Erythroblast (primary cell): ENCODE measurements at regions not wholly inside any gene's neighbourhood (a gene's known extent, or its start where the extent isn't known, plus 50 kb on each side); places are given as distances from the start of the nearest gene placed in this dataset.
"Not testable (repeated sequence)": the region's sequence is repeated elsewhere in the genome, so short reads cannot be mapped to it uniquely, and the experiment has no call there.

ENCODE experiments used
- DNase-seq, 2 experiments: peaks; one replicate each; lab custom pipeline; 2025; lab: John Stamatoyannopoulos, UW
- GATA1 ChIP-seq: IDR thresholded peaks from 2 replicates; pipeline ENCODE4 v1.6.1; 2011; ENCODE audit warnings: low read depth, mild to moderate bottlenecking, control low read depth, low read length, moderate library complexity
- POLR2A ChIP-seq: IDR thresholded peaks from 2 replicates; pipeline ENCODE4 v1.6.1; 2011; ENCODE audit warnings: mild to moderate bottlenecking, low read length

DNA sequence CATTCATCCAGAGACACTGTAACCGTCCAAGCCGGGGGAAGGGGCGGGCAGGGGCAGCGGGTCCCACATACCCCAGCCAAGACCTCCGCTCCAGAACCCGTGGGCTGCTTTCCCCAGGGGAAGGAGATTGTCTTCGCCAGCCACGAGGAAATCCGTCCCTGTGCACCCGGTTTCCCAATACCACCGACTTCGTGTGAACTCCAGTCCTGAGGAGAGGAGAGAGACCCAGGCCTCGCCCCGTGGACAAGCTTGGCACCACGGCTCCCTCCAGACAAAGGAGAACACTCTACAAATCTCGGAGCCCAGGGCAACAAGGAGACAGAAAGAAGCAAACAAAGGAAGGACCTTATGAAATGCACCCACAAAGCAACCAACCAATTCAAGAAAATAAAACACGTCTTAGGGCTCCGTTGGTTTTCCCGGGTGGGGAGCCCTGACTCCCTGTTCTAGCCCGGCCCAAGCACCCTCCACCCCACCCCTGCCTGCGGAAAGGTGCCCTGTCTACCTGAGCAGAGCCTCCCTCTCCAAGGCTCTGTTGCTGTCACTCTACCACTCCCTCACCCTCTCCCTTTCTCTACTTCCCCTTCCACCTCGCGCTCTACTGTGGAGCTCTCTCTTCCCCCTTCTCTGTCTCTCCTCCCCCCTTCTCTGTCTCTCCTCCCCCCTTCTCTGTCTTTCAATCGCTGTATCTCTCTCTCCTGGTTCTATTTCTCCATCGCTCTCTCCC, 1382.8 kb upstream of the DEFB115 start:
- no peak for DNase-seq
- TF ChIP-seq GATA1, result no peak
- TF ChIP-seq POLR2A, result no peak

DNA sequence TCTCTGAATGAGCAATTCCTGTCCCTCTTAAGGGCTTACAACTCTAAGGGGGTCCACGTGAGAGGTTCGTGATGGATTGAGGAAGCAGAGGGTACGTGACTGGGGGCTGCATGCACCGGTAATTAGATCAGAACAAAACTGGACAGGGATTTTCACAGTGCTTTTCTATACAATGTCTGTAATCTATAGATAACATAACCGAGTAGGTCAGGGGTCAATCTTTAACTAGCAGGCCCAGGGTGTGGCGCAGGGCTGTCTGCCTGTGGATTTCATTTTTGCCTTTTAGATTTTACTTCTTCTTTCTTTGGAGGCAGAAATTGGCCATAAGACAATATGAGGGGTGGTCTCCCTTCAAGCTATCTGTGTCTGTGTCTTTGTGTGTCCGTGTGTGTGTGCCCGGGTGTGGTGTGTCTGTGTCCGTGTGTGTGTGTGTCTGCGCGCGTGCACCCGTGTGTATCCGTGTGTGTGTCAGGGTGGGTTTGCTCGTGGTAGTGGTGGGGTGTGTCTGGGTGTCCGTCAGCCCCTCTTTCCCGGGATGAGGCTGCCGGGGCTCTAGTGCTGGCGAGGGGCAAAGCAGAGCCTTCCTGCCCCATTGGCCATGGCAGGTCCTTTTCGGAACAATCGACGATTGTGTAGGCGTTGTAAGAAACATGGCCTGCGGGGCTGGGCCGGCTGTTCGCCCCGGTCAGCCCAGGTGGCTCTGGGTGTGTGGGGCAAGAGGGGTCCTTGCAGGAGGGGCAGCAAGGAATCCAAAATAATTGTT, 1382.0 kb upstream of the DEFB115 start:
- peak in 1 of 2 experiments; percentile 1 for DNase-seq

DNA sequence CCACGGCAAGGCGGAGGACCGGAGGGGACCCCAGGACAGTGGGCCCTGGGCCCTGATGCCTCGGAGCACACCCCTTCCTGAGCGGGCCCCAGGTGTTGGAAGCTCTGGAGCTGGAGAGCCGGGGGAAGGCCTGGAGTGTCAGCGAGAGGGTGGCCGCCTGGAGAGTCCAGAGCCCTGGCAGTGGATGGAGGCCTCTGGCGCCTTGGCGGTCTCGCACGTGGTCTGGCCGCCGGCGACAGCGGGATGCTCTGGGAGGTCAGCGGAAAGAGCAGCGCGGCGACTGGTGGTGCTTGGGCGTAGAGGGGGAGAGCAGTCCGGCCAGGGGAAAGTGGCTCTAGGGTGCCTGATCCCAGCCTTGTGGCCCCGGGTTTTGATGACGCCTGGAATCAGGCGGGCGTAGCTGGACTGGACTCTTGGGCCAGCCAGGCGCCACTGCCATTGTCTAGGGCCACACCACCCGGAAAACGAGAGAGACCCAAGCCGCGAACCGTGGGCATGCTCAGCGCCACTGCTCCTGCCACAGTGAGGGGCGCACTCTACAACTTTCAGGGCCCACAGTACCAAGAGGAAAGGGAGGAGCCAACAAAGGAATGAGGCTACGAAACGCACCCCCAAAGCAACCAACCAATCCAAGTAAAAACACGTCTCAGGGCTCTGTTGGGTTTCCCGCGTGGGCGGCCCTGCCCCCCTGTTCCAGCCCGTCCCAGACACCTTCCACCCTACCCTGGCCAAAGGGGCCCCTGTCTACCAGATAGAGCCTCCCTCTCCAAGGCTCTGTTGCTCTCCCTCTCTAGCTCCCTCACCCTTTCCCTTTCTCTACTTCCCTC, 1381.2 kb upstream of the DEFB115 start:
- not testable (repeated sequence) for DNase-seq

DNA sequence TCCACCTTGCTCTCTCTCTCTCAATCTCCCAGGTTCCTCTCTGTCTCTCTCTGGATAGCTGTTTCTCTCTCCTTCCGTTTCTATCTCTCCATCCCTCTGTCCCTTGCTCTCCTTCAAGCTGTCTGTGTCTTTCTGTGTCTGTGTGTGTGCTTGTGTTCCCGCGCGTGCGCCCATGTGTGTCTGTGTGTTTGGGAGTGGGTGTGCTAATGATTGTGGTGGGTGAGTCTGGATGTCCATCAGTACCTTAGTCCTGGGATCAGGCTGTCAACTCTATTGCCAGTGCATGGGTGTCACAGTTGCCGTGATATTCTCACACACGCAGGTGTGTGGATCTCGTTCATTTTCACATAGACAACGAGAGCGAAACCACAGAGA, 1380.6 kb upstream of the DEFB115 start:
- TF ChIP-seq POLR2A (no peak), GATA1 (no peak)
- DNase-seq, result no peak

DNA sequence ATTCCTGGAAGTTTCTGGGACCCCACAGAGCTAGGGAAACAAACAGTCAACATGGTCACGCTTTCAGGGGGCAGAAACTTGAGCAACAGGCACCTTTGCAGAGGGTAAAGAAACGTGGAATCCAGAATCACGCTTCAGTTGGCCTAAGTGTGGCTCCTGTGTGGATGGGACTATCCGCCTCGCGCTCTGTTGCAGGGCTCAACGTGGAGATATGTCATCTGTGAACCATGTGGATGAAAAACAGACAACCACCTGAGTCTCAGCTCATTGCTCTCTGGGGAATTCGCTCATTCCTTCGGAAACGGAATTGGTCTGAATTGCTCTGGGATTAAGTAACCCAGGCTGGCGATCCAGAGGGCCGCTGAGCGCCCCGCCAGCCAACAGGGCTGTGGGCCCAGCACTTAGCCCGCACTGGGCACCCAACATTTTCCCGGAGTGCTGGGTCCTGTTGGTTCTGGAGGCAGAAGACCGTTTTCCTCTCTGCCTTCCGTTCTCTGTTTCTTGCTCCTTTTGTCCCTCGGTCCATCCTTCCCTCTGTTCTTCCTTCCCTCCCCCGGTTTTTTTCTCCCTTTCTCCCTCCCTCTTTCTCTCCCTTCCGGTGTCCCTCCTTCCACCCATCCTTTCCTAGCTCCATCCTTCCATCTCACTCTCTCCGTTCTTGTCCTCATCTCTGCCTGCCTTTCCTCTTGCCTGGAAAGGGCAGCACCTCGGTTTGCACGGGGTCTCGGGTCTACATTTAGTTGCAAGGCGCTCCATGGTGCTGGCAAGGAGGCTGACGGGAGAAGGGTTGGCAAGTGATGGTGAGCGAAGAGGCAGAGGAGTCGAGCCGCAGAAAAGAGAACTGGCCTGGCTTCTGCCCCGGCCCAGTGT, 1379.8 kb upstream of the DEFB115 start:
- DNase-seq, result not testable (repeated sequence)

DNA sequence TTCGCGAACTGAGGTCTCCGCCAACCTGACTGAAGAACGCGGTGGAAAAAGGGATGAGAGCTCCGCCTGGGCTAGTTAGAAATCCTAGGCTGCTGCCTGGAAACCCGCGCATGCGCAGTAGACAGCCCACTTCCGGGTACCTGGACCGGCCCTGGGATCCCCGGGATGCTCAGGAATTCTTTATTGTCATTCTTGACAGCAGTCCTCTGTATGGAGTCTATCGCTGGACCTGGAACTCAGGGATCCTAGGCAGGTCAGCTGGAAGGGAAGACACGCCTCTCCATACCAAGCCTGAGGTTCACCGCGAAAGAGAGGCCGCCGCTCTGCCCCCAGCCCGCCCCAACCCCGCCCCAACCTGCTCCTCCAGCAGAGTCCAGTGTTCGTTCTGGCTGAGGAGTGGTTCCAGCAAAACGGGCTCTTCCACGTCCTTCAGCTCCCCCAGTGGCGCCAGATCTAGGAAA, 1379.2 kb upstream of the DEFB115 start:
- no peak for TF ChIP-seq POLR2A
- no peak for TF ChIP-seq GATA1
- DNase-seq, result no peak

DNA sequence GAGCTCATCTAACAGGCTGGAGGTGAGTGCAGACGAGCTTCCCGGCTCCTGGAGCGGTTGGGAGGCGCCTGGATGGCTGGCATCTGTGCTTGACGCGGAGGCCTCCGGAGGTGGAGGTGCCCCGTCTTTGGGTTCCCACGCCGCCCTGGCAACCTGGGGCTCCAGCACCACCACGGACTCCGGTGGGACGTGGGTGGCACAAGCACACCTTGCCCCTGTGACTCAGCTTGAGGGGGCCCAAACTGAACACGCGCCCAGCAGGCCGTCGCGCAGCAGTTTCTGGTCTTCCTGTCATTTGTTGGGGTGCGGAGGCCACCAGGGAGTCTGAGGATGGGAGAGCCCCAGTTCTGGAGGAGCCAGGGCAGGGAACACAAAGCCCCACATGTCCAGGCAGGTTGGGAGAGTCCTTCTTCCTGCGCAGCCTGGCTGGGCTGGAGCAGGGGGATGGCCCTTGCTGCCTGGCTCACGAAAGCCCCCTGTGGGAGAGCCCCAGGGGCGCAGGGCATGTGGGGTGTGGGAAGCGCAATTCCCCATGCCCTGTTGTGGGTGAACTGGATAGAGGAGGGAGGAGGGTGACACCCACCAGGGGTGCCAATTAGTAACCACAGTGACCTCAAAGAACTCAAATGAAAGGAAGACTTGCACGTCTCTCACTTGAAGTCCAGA, 1378.6 kb upstream of the DEFB115 start:
- TF ChIP-seq GATA1 (no peak), POLR2A (no peak)
- peak in 1 of 2 experiments; percentile 3 for DNase-seq

DNA sequence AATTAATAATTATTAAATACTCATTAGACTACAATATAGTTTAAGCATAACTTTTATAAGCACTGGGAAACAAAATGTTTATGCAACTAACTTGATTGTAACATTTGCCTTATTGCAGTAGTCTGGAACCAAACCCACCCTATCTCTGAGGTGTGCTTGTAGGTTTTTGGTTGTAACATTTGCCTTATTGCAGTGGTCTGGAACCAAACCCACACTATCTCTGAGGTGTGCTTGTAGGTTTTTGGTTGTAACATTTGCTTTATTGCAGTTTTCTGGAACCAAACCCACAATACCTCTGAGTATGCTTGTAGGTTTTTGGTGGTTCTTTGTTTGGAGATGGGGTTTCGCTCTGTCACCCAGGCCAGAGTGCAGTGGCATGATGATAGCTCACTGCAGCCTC, 1376.4 kb upstream of the DEFB115 start:
- DNase-seq, result peak; percentile 14 to 21

DNA sequence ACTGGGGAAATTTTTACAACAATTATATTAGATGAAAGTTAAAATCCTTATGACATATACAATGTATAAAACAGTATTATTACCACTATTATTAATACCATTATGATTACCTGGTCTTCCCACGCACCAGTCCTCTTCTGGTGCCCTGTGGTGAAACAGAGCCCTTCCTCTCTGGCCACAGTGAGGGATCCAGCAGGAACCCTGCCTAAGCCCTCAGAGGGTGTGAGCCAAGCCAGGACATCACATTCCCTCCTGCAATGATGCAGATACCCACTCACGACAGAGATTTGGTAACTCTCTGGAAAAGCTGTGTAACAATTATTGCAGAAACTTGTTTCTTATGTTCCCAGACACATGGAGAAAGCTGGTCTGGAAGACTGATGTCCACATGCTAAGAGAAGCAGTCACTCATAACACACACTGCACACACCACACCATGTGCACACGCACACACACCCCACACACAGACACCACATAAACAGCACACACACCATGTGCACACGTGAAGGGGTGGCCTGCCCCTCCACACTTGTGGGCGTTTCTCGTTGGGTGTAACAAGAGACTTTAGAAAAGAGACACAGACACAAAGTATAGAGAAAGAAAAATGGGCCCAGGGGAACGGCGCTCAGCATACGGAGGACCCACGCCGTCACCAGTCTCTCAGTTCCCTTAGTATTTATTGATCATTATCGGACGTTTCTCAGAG, 1373.8 kb upstream of the DEFB115 start:
- DNase-seq, result peak in 1 of 2 experiments; percentile 6

DNA sequence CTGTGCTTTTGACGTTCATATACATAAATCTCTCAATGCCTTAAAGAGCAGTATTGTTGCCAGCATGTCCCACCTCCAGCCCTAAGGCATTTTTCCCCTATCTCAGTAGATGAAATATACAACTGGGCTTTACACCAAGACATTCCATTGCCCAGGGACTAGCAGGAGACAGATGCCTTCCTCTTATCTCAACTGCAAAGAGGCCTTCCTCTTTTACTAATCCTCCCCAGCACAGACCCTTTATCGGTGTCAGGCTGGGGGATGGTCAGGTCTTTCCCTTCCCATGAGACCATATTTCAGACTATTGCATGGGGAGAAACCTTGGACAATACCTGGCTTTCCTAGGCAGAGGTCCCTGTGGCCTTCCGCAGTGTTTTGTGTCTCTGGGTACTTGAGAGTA, 1373.1 kb upstream of the DEFB115 start:
- DNase-seq, result peak in 1 of 2 experiments; percentile 19

DNA sequence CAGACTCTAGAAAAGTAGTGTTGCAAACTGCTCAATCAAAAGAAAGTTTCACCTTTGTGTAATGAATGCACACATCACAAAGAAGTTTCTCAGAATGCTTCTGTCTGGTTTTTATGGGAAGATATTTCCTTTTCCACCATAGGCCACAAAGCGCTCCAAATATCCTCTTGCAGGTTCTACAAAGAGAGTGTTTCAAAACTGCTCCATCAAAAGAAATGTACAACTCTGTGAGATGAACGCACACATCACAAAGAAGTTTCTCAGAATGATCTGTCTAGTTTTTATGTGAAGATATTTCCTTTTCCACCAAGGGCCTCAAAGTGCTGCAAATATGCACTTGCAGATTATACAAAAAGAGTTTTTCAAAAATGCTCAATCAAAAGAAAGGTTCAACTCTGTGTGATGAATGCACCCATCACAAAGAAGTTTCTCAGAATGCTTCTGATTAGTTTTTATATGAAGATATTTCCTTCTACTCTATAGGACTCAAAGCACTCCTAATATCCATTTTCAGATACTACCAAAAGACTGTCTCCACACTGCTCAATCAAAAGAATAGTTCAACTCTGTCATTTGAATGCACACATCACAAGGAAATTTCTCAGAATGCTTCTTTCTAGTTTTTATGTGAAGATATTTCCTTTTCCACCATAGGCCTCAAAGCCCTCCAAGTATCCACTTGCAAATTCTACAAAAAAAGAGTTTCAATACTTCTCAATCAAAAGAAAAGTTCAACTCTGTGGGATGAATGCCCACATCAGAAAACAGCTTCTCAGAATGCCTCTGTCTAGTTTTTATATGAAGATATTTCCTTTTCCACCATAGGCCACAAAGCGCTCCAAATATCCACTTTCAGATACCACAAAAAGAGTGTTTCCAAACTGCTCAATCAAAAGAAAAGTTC, 1371.9 kb upstream of the DEFB115 start:
- DNase-seq, result peak in 1 of 2 experiments; percentile 13

DNA sequence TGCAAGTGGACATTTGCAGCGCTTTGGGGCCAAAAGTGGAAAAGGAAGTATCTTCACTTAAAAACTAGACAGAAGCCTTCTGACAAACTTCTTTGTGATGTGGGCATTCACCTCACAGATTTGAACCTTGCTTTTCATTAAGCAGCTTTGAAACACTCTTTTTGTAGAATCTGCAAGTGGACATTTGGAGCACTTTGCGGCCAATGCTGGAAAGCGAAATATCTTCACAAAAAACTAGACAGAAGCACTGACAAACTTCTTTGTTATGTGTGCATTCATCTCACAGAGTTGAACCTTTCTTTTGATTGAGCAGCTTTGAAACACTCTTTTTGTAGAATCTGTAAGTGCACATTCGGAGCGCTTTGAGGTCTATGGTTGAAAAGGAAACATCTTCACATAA, 1365.9 kb upstream of the DEFB115 start:
- DNase-seq, result not testable (repeated sequence)
